Stimulated activated CD4-positive, alpha-beta T cell treated with anti-CD3 and anti-CD28 coated beads, Interleukin-2, amount 100 ng/mL, for 24 hours (primary cell): ENCODE measurements at regions not wholly inside any gene's neighbourhood (a gene's known extent, or its start where the extent isn't known, plus 50 kb on each side); places are given as distances from the start of the nearest gene placed in this dataset.
"Not testable (repeated sequence)": the region's sequence is repeated elsewhere in the genome, so short reads cannot be mapped to it uniquely, and the experiment has no call there.

Experiments
- DNase-seq, 2 donors: peaks; one replicate each; pipeline ENCODE4 v3.0.0-alpha.2; 2020

DNA sequence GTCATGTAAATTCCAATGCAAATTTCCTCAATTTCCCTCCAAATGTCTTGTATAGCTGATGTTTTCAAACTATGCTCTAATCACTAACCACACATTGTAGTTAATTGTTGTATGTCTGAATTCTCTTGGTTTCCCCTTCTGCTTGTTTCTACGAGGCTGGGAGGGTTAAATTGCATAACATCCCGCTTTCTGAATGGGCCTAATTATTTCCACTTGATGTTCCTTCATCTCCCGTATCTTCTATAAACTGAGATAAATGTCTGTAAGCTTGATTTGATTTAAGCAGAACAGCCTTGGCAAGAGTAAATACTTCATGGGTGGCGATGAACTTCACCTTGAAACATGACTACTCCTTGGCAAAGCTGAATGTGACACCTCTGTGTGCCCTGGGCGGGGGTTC, 72.2 kb downstream of the SERINC2 start:
- no peak for DNase-seq

DNA sequence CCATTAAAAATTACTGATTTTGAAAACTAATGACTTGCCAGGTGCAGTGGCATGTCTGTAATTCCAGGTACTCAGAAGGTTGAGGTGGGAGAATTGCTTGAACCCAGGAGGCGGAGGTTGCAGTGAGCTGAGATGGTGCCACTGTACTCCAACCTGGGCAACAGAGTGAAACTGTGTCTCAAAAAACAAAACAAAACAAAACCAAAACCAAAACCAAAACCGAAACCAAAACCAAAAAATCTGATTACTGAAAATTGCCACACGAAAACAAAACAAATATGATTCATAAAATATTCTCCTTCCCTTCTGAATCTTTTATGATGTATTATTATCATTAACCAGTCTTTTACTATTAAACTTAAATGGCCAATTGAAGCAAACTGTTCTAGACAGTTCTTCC, 74.1 kb downstream of the SERINC2 start:
- DNase-seq: no peak

DNA sequence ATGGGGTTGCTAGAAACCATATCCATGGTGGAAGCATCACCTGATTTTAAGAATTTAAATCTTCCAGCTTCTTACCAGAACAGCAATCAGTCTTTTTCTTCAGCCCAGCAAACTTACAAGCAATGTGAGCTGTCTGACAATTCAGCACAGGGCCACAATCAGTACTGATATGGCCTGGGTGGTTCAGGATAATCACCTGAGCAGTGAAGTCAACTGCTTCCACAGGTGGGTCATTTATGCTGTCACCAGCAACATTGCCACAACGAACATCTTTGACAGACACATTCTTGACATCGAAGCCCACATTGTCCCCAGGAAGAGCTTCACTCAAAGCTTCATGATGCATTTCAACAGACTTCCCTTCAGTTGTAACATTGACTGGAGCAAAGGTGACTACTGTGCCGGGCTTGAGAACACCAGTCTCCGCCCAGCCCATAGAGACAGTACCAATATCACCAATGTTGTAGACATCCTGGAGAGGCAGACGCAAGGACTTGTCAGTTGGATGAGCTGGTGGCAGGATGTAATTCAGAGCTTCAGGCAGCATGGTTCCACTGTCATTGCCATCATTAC, 74.8 kb downstream of the SERINC2 start:
- DNase-seq: no peak

DNA sequence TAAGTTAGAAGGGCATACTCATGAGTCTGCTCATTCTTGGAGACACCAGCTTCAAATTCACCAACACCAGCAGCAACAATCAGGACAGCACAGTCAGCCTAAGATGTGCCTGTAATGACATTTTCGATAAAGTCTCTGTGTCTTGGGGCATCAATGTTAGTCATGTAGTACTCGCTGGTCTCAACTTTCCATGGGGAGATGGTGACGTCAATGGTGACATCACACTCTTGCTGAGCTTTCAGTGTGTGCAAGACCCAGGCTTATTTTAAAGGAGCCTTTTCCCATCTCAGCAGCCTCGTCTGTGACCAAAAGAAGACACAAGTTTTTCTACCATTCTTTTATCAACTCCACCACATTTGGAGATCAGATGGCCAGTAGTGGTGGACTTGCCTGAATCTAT, 75.5 kb downstream of the SERINC2 start:
- no peak for DNase-seq

- DNase-seq: not testable (repeated sequence)
These were observed 76.6 kb downstream of the SERINC2 start for GRCh38 chr1:31489575-31489974.

GRCh38 chr1:31490596-31490995, 77.6 kb downstream of the SERINC2 start:
- DNase-seq: not testable (repeated sequence)

- not testable (repeated sequence) for DNase-seq
These were observed 81.0 kb upstream of the TINAGL1 start for GRCh38 chr1:31495351-31495750.

GRCh38 chr1:31495770-31496169, 80.5 kb upstream of the TINAGL1 start:
- DNase-seq: not testable (repeated sequence)

- no peak for DNase-seq
These were observed 78.7 kb upstream of the TINAGL1 start for GRCh38 chr1:31497601-31498000.

GRCh38 chr1:31498376-31499040, 77.8 kb upstream of the TINAGL1 start:
- DNase-seq: no peak

DNA sequence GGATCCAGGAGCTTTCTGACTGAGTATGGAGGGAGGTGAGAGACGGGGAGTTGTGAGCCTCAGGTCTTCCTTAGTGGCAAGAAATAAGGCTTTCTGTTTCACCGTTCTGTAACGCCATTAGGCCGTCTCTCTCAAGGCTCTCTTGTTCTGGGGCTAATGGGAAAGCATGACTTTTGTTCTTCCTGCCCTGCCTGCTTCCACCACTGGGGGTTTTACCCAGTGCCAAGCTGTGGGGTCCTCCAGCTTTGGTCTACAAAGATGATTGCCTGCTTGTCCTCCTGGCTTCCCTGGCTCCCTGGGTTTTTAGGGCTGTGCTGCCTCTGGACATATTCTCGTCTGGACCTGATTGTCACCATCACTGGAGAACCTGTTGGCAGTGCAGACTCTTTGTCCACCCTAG, 74.8 kb upstream of the TINAGL1 start:
- DNase-seq: no peak

DNA sequence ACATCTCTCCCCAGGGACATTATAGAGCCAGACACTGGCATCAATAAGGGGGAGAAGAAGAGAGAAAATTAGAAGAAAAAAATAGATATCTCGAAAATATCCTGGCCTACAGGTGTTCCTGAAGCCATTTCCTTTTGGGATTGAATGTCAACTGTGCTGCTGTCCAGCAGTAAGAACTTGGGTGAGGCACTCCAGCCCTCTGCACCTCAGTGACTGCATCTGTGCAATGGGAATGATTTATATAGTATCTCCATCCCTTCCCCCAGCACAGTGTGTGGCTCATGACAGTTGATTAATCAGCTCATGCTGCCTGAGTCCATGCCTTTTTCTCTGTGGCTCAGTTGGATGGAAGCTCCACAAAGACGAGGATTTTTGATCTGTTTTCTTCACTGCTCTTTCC, 74.1 kb upstream of the TINAGL1 start:
- DNase-seq: no peak

GRCh38 chr1:31502926-31503511, 73.3 kb upstream of the TINAGL1 start:
- no peak for DNase-seq

GRCh38 chr1:31503570-31503969, 72.7 kb upstream of the TINAGL1 start:
- no peak for DNase-seq

DNA sequence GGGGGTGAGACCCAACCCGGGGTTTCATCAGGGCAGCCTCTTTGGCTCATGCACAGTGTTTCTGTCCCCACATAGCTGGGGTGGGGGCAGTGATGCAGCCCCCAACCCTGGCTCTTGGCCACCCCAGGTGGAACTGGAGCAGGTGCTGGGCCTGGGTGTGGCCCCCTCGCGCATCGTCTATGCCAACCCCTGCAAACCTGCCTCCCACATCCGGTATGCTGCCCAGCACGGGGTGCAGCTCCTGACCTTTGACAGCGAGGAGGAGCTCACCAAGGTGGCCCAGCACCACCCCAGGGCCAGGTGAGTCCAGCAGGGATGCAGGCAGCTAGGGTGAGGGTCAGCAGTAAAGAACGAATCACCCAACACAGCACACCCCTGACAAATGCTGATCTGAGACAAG, 72.3 kb upstream of the TINAGL1 start:
- DNase-seq: no peak

- DNase-seq: peak in 1 of 2 donors; percentile 25
These were observed 70.3 kb upstream of the TINAGL1 start for GRCh38 chr1:31505911-31506497.

GRCh38 chr1:31507221-31507620, 69.1 kb upstream of the TINAGL1 start:
- DNase-seq: no peak

- DNase-seq: no peak
These were observed 68.4 kb upstream of the TINAGL1 start for GRCh38 chr1:31507676-31508530.

DNA sequence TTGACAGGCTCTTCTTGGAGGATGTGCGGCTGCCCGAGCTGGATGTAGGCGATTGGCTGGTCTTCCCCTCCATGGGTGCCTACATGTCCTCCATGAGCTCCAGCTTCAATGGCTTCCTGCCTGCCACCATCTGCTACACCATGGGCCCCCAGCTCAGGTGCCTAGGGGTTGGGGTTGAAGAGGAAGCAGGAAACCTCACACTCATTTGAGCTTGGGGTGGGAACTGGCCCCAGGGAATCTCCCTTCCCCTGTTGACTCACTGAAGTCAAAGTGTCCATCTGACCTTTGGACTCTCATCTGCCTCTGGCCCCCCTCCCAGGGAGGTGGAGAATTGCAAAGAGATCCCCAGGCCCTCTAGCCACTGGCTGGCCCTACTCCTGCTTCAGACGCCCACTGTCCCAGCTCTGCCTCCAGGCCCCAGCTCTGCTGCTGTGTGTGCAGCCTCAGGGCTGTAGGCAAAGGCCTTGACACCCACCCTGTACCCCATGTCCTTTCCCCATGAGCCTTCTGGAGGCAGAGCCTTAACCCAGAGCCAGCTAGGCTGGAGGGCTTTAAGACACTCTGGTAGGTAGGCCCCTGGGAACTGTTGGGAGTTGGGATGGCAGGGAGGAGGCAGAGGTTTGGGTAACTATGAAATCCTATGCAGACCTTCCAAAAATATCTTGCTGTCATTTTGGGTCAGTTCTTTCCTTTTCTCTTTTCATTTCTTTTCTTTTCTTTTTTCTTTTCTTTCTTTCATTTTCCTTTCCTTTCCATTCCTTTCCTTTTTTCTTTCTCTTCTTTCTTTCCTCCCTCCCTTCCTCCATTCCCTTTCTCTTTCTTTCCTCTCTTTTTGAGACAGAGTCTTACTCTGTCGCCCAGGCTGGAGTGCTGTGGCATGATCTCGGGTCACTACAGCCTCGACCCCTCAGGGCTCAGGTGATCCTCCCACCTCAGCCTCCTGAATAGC, 66.9 kb upstream of the TINAGL1 start:
- DNase-seq: no peak

DNA sequence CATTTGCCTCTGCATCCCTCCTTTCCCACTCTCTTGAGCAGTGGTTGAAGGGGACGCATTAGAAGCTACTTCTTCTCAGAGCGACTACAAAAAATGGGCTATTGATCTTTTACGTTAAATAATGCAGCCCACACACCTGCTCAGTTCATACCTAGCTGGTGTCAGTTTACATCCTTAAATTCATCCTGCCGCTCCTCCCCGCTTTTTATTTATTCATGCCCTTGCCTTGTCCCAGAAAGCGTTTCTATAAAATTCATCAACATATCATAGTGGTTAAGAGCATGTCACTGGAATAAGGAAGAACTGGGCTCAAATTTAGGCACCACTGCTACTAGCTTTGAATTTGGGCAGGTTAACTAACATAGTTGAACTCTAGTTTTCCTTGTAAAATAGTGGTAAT, 66.0 kb upstream of the TINAGL1 start:
- no peak for DNase-seq

- DNase-seq: no peak
These were observed 65.2 kb upstream of the TINAGL1 start for GRCh38 chr1:31510853-31511789.
